RWPE1 (cell line): ENCODE measurements at regions not wholly inside any gene's neighbourhood (a gene's known extent, or its start where the extent isn't known, plus 50 kb on each side); places are given as distances from the start of the nearest gene placed in this dataset.

Source experiments
- CTCF ChIA-PET: fragments of 350-600 bp; sonication (Branson Sonifier 250); formaldehyde crosslinking; extraction: SDS; loops from one replicate; lab custom pipeline; 2021; lab: Yijun Ruan, JAX
- POLR2A ChIA-PET: fragments of 400-600 bp; formaldehyde crosslinking; extraction: SDS; loops from one replicate; lab custom pipeline; 2020; ENCODE audit warnings: antibody characterized with exemption; ENCODE audit not compliant: low non-redundant PET; lab: Yijun Ruan, JAX
- DNase-seq: peaks from one replicate; pipeline ENCODE4 v3.0.0; 2012; ENCODE audit warnings: low spot score
- H3K27ac ChIP-seq: fragments of 450-650 bp; 2 replicates; pipeline ENCODE4 v1.5.1; 2017
- TF ChIP-seq, protein P1 (sequence below): fragments of 450-650 bp; conservative IDR thresholded peaks from 2 replicates; pipeline ENCODE4 v1.5.1; 2017; ENCODE audit warnings: low read depth, mild to moderate bottlenecking

DNA sequence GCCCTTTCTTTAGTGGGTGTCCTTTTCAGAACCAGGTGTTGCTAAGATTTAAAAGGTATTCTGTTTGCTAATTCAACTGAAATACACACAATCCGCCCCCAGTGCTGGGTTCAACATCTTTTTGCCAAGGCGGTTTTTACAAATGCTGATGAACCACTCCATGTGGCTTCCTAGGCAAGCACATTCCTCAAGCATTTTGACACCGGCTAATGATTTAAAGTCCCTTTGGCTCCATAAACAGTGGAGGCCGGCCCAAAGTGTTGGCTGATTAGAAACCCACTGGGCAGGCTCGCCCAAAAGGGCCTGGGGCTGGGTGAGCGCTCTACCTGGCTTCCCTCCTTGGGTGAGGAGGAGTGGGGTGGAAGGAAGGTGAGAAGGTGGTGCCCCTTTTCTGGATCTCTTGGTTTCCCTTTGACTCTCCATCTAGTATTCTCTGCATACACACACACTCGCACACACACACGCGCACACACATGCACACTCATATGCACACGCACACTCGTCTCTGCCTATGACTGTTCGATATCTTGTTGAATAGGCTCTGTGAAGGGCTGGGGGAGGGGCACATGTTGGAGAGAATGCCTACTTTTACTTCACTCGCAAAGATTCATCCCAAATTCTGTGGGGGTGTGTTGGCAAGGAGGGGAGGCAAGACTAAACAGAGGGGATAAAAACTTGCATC is 66.7 kb upstream of the ARMC2 start:
- CTCF ChIA-PET = interaction anchor here (0.6 to 0.7 kb wide), 3 partner anchors 231 to 1104 kb away, joined by 3 read pairs; no protein-coding TSS in a partner anchor
- POLR2A ChIA-PET = no interaction called here
- TF ChIP-seq, protein P1, sequence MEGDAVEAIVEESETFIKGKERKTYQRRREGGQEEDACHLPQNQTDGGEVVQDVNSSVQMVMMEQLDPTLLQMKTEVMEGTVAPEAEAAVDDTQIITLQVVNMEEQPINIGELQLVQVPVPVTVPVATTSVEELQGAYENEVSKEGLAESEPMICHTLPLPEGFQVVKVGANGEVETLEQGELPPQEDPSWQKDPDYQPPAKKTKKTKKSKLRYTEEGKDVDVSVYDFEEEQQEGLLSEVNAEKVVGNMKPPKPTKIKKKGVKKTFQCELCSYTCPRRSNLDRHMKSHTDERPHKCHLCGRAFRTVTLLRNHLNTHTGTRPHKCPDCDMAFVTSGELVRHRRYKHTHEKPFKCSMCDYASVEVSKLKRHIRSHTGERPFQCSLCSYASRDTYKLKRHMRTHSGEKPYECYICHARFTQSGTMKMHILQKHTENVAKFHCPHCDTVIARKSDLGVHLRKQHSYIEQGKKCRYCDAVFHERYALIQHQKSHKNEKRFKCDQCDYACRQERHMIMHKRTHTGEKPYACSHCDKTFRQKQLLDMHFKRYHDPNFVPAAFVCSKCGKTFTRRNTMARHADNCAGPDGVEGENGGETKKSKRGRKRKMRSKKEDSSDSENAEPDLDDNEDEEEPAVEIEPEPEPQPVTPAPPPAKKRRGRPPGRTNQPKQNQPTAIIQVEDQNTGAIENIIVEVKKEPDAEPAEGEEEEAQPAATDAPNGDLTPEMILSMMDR = no peak
- H3K27ac ChIP-seq = peak overlapping the region; percentile 68
- DNase-seq = peak; percentile 13

DNA sequence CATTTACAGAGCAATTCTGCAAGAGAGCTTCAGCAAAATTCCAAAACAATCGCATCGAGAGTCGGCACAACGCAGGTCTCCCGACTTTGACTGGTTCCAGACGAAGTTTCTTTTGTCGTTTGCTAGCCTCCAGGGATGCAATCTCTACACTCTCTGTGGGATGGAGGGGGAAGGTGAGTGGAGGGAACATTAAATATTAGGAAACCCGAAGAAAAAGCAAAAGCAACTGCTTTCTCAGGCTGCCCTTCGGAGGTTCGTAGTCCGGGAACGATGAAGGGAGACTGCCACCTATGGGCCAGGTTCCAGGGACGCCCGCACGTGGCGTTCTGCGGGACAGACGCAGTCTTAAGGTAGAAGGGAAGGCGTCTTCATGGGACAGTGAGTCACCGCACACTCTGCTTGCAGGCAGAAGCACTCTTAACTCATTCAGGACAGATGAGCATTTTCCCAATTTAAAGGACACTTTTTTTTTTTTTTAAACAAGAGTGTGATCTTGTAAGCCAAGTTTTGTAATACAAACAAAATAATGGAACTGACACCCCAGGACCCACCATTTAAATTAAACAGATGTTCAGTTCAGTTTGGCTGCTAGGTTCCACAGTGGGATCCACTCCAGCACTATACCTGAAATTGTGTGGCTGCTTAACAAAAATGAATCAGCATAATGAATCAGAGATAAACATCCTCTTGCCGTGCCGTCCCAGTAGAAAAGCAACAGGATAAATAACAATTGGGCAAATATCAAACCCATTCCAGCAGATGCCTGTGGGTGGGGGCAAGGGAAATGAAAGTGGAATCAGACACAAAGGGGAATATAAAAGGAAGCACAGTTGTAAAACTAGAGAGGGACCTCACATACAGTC is 65.8 kb upstream of the ARMC2 start:
- ChIA-PET CTCF (interaction anchor here (0.6 to 0.7 kb wide), 3 partner anchors 232 to 1103 kb away, joined by 3 read pairs; no protein-coding TSS in a partner anchor), POLR2A (no interaction called here)
- peak overlapping the region; percentile 68 for H3K27ac ChIP-seq
- peak; percentile 90 for DNase-seq
- TF ChIP-seq, protein P1 = peak; percentile 78

DNA sequence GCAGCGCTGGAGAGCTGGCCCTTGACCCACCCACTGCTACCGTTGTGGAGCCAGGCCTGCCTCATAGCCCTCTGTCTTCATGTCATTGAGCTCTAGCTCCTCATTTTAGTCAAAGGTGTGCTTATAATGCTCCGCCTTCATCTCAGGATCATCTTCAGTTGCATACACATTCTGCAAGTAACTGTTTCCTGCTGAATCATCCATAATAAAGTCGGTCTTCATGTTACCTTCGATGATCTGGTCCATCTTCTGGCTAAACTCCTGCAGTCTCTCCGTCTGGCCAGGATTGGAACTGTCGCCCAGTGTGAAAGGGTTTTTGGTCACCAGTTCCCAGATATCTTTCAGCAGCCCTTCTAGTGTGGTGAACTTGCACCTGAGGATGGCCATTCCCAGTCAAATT is 62.6 kb upstream of the ARMC2 start:
- TF ChIP-seq, protein P1 = no peak
- H3K27ac ChIP-seq = no peak overlapping the region
- ChIA-PET CTCF (no interaction called here), POLR2A (no interaction called here)
- no peak for DNase-seq

DNA sequence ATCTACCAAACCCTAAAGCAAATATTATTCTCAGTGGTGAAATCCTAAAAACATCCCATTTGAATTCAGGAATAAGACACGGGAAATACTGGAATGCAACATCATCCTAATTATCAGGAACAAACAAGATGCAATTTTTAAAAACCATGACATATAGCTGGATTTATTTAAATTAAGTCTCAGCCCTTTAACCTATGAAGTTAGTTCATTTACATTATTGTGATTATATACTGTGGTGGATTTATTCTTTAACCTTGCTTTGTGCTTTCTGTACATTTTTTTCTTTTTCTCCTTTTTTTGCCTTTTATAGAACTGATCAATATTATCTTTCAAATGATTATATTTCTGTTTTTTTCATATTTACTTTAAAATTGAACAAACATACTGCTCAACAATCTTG is 59.8 kb upstream of the ARMC2 start:
- no peak for DNase-seq
- no peak overlapping the region for H3K27ac ChIP-seq
- TF ChIP-seq, protein P1 = no peak
- CTCF ChIA-PET = no interaction called here
- POLR2A ChIA-PET = no interaction called here

DNA sequence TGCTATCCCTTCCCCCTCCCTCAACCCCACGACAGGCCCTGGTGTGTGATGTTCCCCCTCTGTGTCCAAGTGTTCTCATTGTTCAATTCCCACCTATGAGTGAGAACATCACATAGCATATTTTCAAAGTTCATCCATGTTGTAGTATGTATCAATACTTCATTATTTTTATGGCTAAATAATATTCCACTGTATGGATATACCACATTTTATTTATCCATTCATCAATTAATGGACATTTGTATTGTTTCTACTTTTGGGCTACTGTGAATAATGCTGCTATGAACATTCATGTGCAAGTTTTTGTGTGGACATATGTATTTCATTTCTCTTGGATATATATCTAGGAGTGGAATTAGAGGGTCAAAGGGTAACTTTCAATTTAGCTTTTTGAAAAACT is 58.7 kb upstream of the ARMC2 start:
- TF ChIP-seq, protein P1 = no peak
- ChIA-PET POLR2A (no interaction called here), CTCF (no interaction called here)
- DNase-seq = no peak
- no peak overlapping the region for H3K27ac ChIP-seq

DNA sequence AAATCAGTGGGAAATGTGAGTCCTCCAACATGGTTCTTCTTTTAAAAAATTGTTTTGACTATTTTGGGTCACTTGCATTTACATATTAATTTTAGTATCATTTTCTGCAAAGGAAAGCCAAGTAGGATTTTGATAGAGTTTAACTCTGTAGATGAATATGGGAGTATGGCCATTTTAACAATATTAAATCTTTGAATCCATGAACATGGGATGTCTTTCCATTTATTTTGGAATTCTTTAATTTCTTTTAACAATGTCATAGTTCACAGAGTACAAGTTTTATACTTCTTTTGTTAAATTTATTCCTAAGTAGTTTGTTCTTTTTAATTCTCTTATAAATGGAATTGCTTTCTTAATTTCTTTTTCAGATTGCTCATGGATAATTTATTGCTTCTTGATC is 56.5 kb upstream of the ARMC2 start:
- TF ChIP-seq, protein P1 = no peak
- CTCF ChIA-PET = no interaction called here
- POLR2A ChIA-PET = no interaction called here
- H3K27ac ChIP-seq = no peak overlapping the region
- DNase-seq = no peak
